SK-N-SH (cell line): ENCODE measurements at regions not wholly inside any gene's neighbourhood (a gene's known extent, or its start where the extent isn't known, plus 50 kb on each side); places are given as distances from the start of the nearest gene placed in this dataset.

Experiments
- CTCF ChIA-PET: fragments of 300-600, 350-600 bp; formaldehyde crosslinking; extraction: SDS; loops from one replicate; lab custom pipeline; 2021; lab: Yijun Ruan, JAX
- POLR2A ChIA-PET: fragments of 350-600 bp; sonication (Branson Sonifier 250); formaldehyde crosslinking; extraction: SDS; loops from one replicate; lab custom pipeline; 2020; ENCODE audit warnings: antibody characterized with exemption, inconsistent platforms; lab: Yijun Ruan, JAX
- DNase-seq: peaks from one replicate; pipeline ENCODE4 v3.0.0; 2012
- H2AFZ ChIP-seq: fragments of 200-600 bp; sonication (generic); 2 replicates; pipeline ENCODE4 v1.8.1; 2016; ENCODE audit warnings: antibody characterized with exemption, mild to moderate bottlenecking, low read depth
- H3F3A ChIP-seq: fragments of 200-600 bp; sonication (generic); replicated peaks from 2 replicates; pipeline ENCODE3; 2016; ENCODE audit warnings: antibody characterized with exemption, mild to moderate bottlenecking; ENCODE audit not compliant: insufficient read depth
- H3K27ac ChIP-seq, 2 experiments: fragments of 200-500 bp in 1 of 2; fragments of 200-600 bp in 1 of 2; sonication (Bioruptor generic) in 1 of 2; sonication (generic), shearing (Covaris generic) in 1 of 2; 2 replicates each; pipeline versions ENCODE4 v1.5.1 to v1.6.1; 2014 to 2016; ENCODE audit warnings: low read depth in 2 of 2, inconsistent platforms in 1 of 2, low read length in 1 of 2, mild to moderate bottlenecking in 1 of 2, mixed read lengths in 1 of 2
- H3K27me3 ChIP-seq: fragments of 200-600 bp; sonication (generic), shearing (Covaris generic); 2 replicates; pipeline ENCODE4 v1.6.1; 2016; ENCODE audit warnings: mixed run types; ENCODE audit not compliant: insufficient read depth
- H3K36me3 ChIP-seq, 2 experiments: fragments of 200-500 bp in 1 of 2; fragments of 200-600 bp in 1 of 2; sonication (Bioruptor generic) in 1 of 2; sonication (generic) in 1 of 2; replicated peaks in 1 of 2; 2 replicates each; pipeline versions ENCODE3 to v1.5.1; 2014 to 2016; ENCODE audit warnings: low read length in 1 of 2, mild to moderate bottlenecking in 1 of 2; ENCODE audit not compliant: insufficient read depth in 2 of 2, control insufficient read depth in 1 of 2
- H3K4me1 ChIP-seq, 2 experiments: fragments of 200-500 bp in 1 of 2; fragments of 200-600 bp in 1 of 2; sonication (Bioruptor generic) in 1 of 2; sonication (generic), shearing (Covaris generic) in 1 of 2; 2 replicates each; pipeline versions ENCODE4 v1.5.1 to v1.6.1; 2014 to 2016; ENCODE audit warnings: low read depth in 1 of 2, low read length in 1 of 2, mixed run types in 1 of 2; ENCODE audit not compliant: insufficient read depth in 2 of 2, control insufficient read depth in 1 of 2
- H3K4me2 ChIP-seq: fragments of 200-600 bp; sonication (generic), shearing (Covaris generic); 2 replicates; pipeline ENCODE4 v1.6.1; 2017; ENCODE audit warnings: mixed run types
- H3K4me3 ChIP-seq, 2 experiments: fragments of 200-500 bp in 1 of 2; fragments of 200-600 bp in 1 of 2; sonication (Bioruptor generic) in 1 of 2; sonication (generic), shearing (Covaris generic) in 1 of 2; 2 replicates each; pipeline versions ENCODE4 v1.5.1 to v1.8.1; 2014 to 2016; ENCODE audit warnings: low read depth in 2 of 2, inconsistent platforms in 1 of 2, low read length in 1 of 2, mild to moderate bottlenecking in 1 of 2, mixed read lengths in 1 of 2, moderate library complexity in 1 of 2
- H3K79me2 ChIP-seq: fragments of 200-600 bp; sonication (generic); 2 replicates; pipeline ENCODE4 v1.8.1; 2017; ENCODE audit warnings: mild to moderate bottlenecking; ENCODE audit not compliant: insufficient read depth
- H3K9ac ChIP-seq: fragments of 200-600 bp; sonication (generic); 2 replicates; pipeline ENCODE4 v1.6.1; 2017; ENCODE audit warnings: mixed run types
- H3K9me2 ChIP-seq: fragments of 200-600 bp; sonication (generic); 2 replicates; pipeline ENCODE4 v1.6.1; 2017; ENCODE audit warnings: mixed run types
- H3K9me3 ChIP-seq: fragments of 200-600 bp; sonication (generic); 2 replicates; pipeline ENCODE4 v1.6.1; 2017; ENCODE audit warnings: mixed run types, mild to moderate bottlenecking, moderate library complexity
- H4K20me1 ChIP-seq: fragments of 200-600 bp; sonication (generic); 2 replicates; pipeline ENCODE4 v1.6.1; 2017; ENCODE audit warnings: mild to moderate bottlenecking, mixed run types; ENCODE audit not compliant: insufficient read depth
- CTCF ChIP-seq: fragments of 200-600 bp; sonication (generic); IDR thresholded peaks from 2 replicates; pipeline ENCODE4 v1.6.1; 2017; ENCODE audit warnings: antibody characterized with exemption, mild to moderate bottlenecking, moderate library complexity
- ELF1 ChIP-seq: IDR thresholded peaks from 2 replicates; pipeline ENCODE4 v1.4.0; 2012
- FOSL2 ChIP-seq: IDR thresholded peaks from 2 replicates; pipeline ENCODE4 v1.4.0; 2012; ENCODE audit warnings: low read depth, mild to moderate bottlenecking, moderate library complexity, borderline replicate concordance
- IRF3 ChIP-seq: fragments of 150-350 bp; IDR thresholded peaks from 2 replicates; pipeline ENCODE4 v1.6.1; 2016; ENCODE audit warnings: mild to moderate bottlenecking, low read depth, low read length
- NFIC ChIP-seq: IDR thresholded peaks from 2 replicates; pipeline ENCODE4 v1.4.0; 2012; ENCODE audit warnings: borderline replicate concordance
- RCOR1 ChIP-seq: fragments of 150-350 bp; IDR thresholded peaks from 2 replicates; pipeline ENCODE4 v1.6.1; 2017; ENCODE audit warnings: antibody characterized with exemption, low read length
- WGBS: methylation state at CpG from one replicate; pipeline ENCODE4 v1.1.6; 2017; ENCODE audit warnings: low lambda C conversion rate; 5-methylcytosine and 5-hydroxymethylcytosine counted together
- TF ChIP-seq, protein P1 (sequence below): IDR thresholded peaks from 2 replicates; pipeline ENCODE4 v1.4.0; 2012; ENCODE audit warnings: low read depth
- TF ChIP-seq, protein P2 (sequence below): IDR thresholded peaks from 2 replicates; pipeline ENCODE4 v1.6.1; 2012; ENCODE audit warnings: mild to moderate bottlenecking, low read depth, low read length, moderate library complexity

- ChIA-PET POLR2A (no interaction called here), CTCF (interaction anchor here (0.9 kb wide), 1 partner anchor 85 kb away, joined by 3 read pairs; no protein-coding TSS in a partner anchor)
- Histone ChIP-seq H3K79me2 (no peaks in the 10 kb centered on the region), H3K4me2 (no peak overlapping the region), H3K27ac (no peak overlapping the region), H3K36me3 (no peaks in the 10 kb centered on the region), H3K9ac (no peak overlapping the region), H3F3A (no peaks in the 10 kb centered on the region), H3K27me3 (no peaks in the 10 kb centered on the region), H3K9me2 (no peaks in the 10 kb centered on the region), H3K4me3 (no peak overlapping the region), H2AFZ (no peak overlapping the region), H4K20me1 (no peaks in the 10 kb centered on the region), H3K9me3 (no peaks in the 10 kb centered on the region), H3K4me1 (no peaks in the 10 kb centered on the region)
- no peak for DNase-seq
- 59% methylated on average over 2 of the region's 2 CpGs for WGBS
- TF ChIP-seq RCOR1 (no peak), NFIC (no peak), CTCF (no peak), FOSL2 (no peak), ELF1 (no peak)
- TF ChIP-seq, protein P1, sequence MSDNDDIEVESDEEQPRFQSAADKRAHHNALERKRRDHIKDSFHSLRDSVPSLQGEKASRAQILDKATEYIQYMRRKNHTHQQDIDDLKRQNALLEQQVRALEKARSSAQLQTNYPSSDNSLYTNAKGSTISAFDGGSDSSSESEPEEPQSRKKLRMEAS = no peak
- TF ChIP-seq, protein P2, sequence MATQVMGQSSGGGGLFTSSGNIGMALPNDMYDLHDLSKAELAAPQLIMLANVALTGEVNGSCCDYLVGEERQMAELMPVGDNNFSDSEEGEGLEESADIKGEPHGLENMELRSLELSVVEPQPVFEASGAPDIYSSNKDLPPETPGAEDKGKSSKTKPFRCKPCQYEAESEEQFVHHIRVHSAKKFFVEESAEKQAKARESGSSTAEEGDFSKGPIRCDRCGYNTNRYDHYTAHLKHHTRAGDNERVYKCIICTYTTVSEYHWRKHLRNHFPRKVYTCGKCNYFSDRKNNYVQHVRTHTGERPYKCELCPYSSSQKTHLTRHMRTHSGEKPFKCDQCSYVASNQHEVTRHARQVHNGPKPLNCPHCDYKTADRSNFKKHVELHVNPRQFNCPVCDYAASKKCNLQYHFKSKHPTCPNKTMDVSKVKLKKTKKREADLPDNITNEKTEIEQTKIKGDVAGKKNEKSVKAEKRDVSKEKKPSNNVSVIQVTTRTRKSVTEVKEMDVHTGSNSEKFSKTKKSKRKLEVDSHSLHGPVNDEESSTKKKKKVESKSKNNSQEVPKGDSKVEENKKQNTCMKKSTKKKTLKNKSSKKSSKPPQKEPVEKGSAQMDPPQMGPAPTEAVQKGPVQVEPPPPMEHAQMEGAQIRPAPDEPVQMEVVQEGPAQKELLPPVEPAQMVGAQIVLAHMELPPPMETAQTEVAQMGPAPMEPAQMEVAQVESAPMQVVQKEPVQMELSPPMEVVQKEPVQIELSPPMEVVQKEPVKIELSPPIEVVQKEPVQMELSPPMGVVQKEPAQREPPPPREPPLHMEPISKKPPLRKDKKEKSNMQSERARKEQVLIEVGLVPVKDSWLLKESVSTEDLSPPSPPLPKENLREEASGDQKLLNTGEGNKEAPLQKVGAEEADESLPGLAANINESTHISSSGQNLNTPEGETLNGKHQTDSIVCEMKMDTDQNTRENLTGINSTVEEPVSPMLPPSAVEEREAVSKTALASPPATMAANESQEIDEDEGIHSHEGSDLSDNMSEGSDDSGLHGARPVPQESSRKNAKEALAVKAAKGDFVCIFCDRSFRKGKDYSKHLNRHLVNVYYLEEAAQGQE = no peak
Observed at GRCh38 chr1:55846051-55846450, 630.9 kb upstream of the USP24 start.

DNA sequence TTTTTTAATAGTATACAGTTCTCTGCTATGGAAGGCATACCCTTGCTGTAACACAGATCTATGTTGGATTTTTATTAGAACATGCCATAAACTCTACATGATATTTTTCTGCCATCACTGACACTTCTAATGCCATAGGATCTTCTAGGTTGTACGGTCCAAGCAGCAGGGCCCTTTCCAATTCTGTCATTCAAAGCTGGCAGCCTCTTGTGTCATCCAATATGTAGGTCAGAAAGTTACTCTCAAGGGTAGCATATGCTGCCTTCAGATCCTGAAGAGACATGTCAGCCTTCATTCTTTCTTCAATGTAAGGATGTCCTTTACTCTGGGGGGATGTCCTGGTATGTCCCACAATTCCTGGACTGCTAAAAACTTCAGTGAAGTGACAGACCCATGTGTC lies 629.2 kb upstream of the USP24 start:
- Histone ChIP-seq H3K9me2 (no peaks in the 10 kb centered on the region), H4K20me1 (no peaks in the 10 kb centered on the region), H3K27me3 (no peaks in the 10 kb centered on the region), H3K4me2 (no peak overlapping the region), H3K36me3 (no peaks in the 10 kb centered on the region), H3K9ac (no peak overlapping the region), H3F3A (no peaks in the 10 kb centered on the region), H3K9me3 (no peaks in the 10 kb centered on the region), H3K27ac (no peak overlapping the region), H3K79me2 (no peaks in the 10 kb centered on the region), H2AFZ (no peak overlapping the region), H3K4me3 (no peak overlapping the region), H3K4me1 (no peaks in the 10 kb centered on the region)
- CTCF ChIA-PET = interaction anchor here (1.2 kb wide), 1 partner anchor 19 kb away, joined by 3 read pairs; no protein-coding TSS in a partner anchor
- no peak for DNase-seq
- no peak for TF ChIP-seq IRF3
- POLR2A ChIA-PET = no interaction called here
- WGBS = 75% methylated on average over 1 of the region's 1 CpG
